Heart right ventricle (tissue), 16 donors: ENCODE measurements at regions not wholly inside any gene's neighbourhood (a gene's known extent, or its start where the extent isn't known, plus 50 kb on each side); places are given as distances from the start of the nearest gene placed in this dataset.
A peak's percentile ranks its signal among the peaks of the same experiment; 100 is the strongest.

Experiments
- ATAC-seq, 8 donors: fragments of 200-7000 bp; cut with Tn5 transposase; one replicate each; pipeline ENCODE4 v1.9.1; 2020; ENCODE audit warnings: mild to moderate bottlenecking in 8 of 8, moderate library complexity in 8 of 8, moderate number of reproducible peaks in 1 of 8
- DNase-seq, 2 donors: peaks; one replicate each; pipeline ENCODE4 v3.0.0-alpha.2; 2020
- H3K27ac ChIP-seq, 10 donors: fragments of 200-600 bp; sonication (generic) in 2 of 10; one replicate each; pipeline versions ENCODE4 v1.5.0 to v1.8.0; 2020 to 2022; ENCODE audit warnings: mild to moderate bottlenecking in 3 of 10
- H3K27me3 ChIP-seq, 7 donors: fragments of 200-600 bp; one replicate each; pipeline ENCODE4 v1.8.0; 2021 to 2022; ENCODE audit warnings: mild to moderate bottlenecking in 2 of 7
- H3K36me3 ChIP-seq, 9 donors: fragments of 200-600 bp; sonication (generic) in 1 of 9; one replicate each; pipeline versions ENCODE4 v1.5.0 to v1.8.0; 2020 to 2022; ENCODE audit warnings: mild to moderate bottlenecking in 2 of 9
- H3K4me1 ChIP-seq, 9 donors: fragments of 200-600 bp; sonication (generic) in 1 of 9; one replicate each; pipeline versions ENCODE4 v1.5.0 to v1.8.0; 2020 to 2022; ENCODE audit warnings: mild to moderate bottlenecking in 4 of 9
- H3K4me3 ChIP-seq, 10 donors: fragments of 200-600 bp; sonication (generic) in 2 of 10; one replicate each; pipeline versions ENCODE4 v1.5.0 to v1.8.0; 2020 to 2022; ENCODE audit warnings: mild to moderate bottlenecking in 7 of 10, moderate library complexity in 2 of 10
- H3K9me3 ChIP-seq, 11 donors: fragments of 200-600 bp in 10 of 11; sonication (generic) in 2 of 11; one replicate each; pipeline versions ENCODE4 v1.5.0 to v1.8.0; 2013 to 2022; ENCODE audit warnings: mild to moderate bottlenecking in 2 of 11, control low read depth in 1 of 11, moderate library complexity in 1 of 11
- CTCF ChIP-seq, 9 donors: fragments of 200-600 bp; sonication (generic) in 2 of 9; IDR thresholded peaks; one replicate each; pipeline versions ENCODE4 v1.5.0 to v1.8.0; 2021 to 2022; ENCODE audit warnings: antibody characterized with exemption in 9 of 9, mild to moderate bottlenecking in 5 of 9, moderate library complexity in 1 of 9
- WGBS, 2 donors: extraction: QIAGEN DNeasy Blood & Tissue Kit; methylation state at CpG; one replicate each; pipeline ENCODE4 v1.1.7; 2013; ENCODE audit warnings: inconsistent platforms in 1 of 2; 5-methylcytosine and 5-hydroxymethylcytosine counted together
- intact Hi-C, 10 donors: fragments of 100-400 bp; cut with DNase I; formaldehyde crosslinking; loops; one replicate each; pipeline versions ENCODE4 v1.11.1 to v1.14.2; 2022
- donor health status: Arrhythmogenic right ventricular cardiomyopathy.
- donor health status: ischemic (EF 13 %, LVEDD 7.1; RV severe dilation, severe dysfunction).
- donor health status: healthy with polysubstance abuse.
- donor health status: DM: no; HTN: yes; CAD: no.
- donor health status: DM: no; HTN: no; CAD: no.
- donor health status: ischemic (EF 25% LVEDD 6.9; RV normal size, moderate dysfunction).
- donor health status: ischemic (EF 25% LVEDD 5.7; RV mildly dilated, moderate dysfunction).
- donor health status: healthy.
- donor health status: DM: yes; HTN: yes; CAD: no.
- donor health status: Ischemic cardiomyopathy.
- donor health status: ischemic (EF 35%, LVEDD 5.7; RV mildly dilated, moderate dysfunction).
- donor health status: nonischemic (EF 11% LVEDD 7.7; RV severe dilation, severe dysfunction).
- donor health status: DM: yes; HTN: yes; CAD: no.
- donor health status: PGD.
- donor health status: ischemic (EF 29% LVEDD 5.4; RV normal size, mild dysfunction).
- donor health status: nonischemic (EF 23%, LVEDD 6.1; RV moderate dilation, normal function).

- WGBS, 2 donors = 76 to 90% methylated on average over 1 of the region's 1 CpG
- ATAC-seq = no peak
- TF ChIP-seq CTCF (IDR thresholded peaks at IDR 0.05) = no peak
- intact Hi-C loops = loop anchor here in 3 of 10 donors (10.0 kb wide), 3 partner anchors 199 to 861 kb away; no protein-coding TSS in a partner anchor
- Histone ChIP-seq H3K4me1 (no peaks in the 10 kb centered on the region), H3K27ac (no peak overlapping the region), H3K9me3 (no peaks in the 10 kb centered on the region), H3K4me3 (no peak overlapping the region), H3K36me3 (no peaks in the 10 kb centered on the region), H3K27me3 (no peaks in the 10 kb centered on the region)
- DNase-seq = no peak
Observed at GRCh38 chr3:25854214-25854613, 64.3 kb downstream of the OXSM start.

GRCh38 chr3:25854635-25855034 lies 64.7 kb downstream of the OXSM start:
- no peak for TF ChIP-seq CTCF (IDR thresholded peaks at IDR 0.05)
- no peak overlapping the region for H3K27ac ChIP-seq
- DNase-seq = no peak
- intact Hi-C loops = loop anchor here in 9 of 10 donors (5.0 to 10.0 kb wide), 4 partner anchors 200 to 860 kb away; no protein-coding TSS in a partner anchor
- no peaks in the 10 kb centered on the region for H3K4me1 ChIP-seq
- H3K4me3 ChIP-seq = no peak overlapping the region
- H3K9me3 ChIP-seq = peaks cover 0 to under 1% (median 0%) of the 10 kb centered on the region in 11 donors
- 78 to 81% methylated on average over 3 of the region's 3 CpGs for WGBS, 2 donors
- ATAC-seq = no peak
- H3K27me3 ChIP-seq = no peaks in the 10 kb centered on the region
- H3K36me3 ChIP-seq = no peaks in the 10 kb centered on the region

GRCh38 chr3:25855266-25855784 lies 65.4 kb downstream of the OXSM start:
- Histone ChIP-seq H3K4me1 (no peaks in the 10 kb centered on the region), H3K27me3 (no peaks in the 10 kb centered on the region), H3K9me3 (peaks cover 0 to 8% (median under 1%) of the 10 kb centered on the region in 11 donors), H3K4me3 (no peak overlapping the region), H3K27ac (no peak overlapping the region), H3K36me3 (no peaks in the 10 kb centered on the region)
- 43 to 75% methylated on average over 1 of the region's 1 CpG for WGBS, 2 donors
- ATAC-seq = no peak
- intact Hi-C loops = loop anchor here in 9 of 10 donors (5.0 to 10.0 kb wide), 4 partner anchors 201 to 859 kb away; no protein-coding TSS in a partner anchor
- DNase-seq = no peak
- TF ChIP-seq CTCF (IDR thresholded peaks at IDR 0.05) = no peak

- H3K9me3 ChIP-seq = peaks cover 0 to 11% (median 3%) of the 10 kb centered on the region in 11 donors
- H3K4me3 ChIP-seq = no peak overlapping the region
- H3K27ac ChIP-seq = no peak overlapping the region
- no peaks in the 10 kb centered on the region for H3K36me3 ChIP-seq
- no peaks in the 10 kb centered on the region for H3K27me3 ChIP-seq
- ATAC-seq (peak in 2 of 8 donors; percentile 39 to 56), DNase-seq (no peak)
- intact Hi-C loops = loop anchor here (1.0 to 10.0 kb wide), 6 partner anchors 202 to 858 kb away; no protein-coding TSS in a partner anchor
- H3K4me1 ChIP-seq = no peaks in the 10 kb centered on the region
- peak; percentile 44 to 83 (median 67) for TF ChIP-seq CTCF (IDR thresholded peaks at IDR 0.05)
- WGBS, 2 donors = 57 to 60% methylated on average over 3 of the region's 3 CpGs
Observed at GRCh38 chr3:25856902-25857518, 67.1 kb downstream of the OXSM start.
